ENCODE measurements at regions not wholly inside any gene's neighbourhood (a gene's known extent, or its start where the extent isn't known, plus 50 kb on each side); places are given as distances from the start of the nearest gene placed in this dataset.
A peak's percentile ranks its signal among the peaks of the same experiment; 100 is the strongest.

GRCh38 chr1:29707796-29708195 lies 471.5 kb downstream of the PTPRU start:
- DNase-seq (ENCODE audit: low read depth), result no peak

GRCh38 chr1:29706936-29707335 lies 470.6 kb downstream of the PTPRU start:
- peak; percentile 65 for DNase-seq (ENCODE audit: low read depth)

- DNase-seq (ENCODE audit: low read depth), result no peak
Observed at GRCh38 chr1:29704430-29704829, 468.1 kb downstream of the PTPRU start.

- peak; percentile 42 for DNase-seq (ENCODE audit: low read depth)
Observed at GRCh38 chr1:29703596-29704370, 467.5 kb downstream of the PTPRU start.

GRCh38 chr1:29700491-29700890 lies 464.2 kb downstream of the PTPRU start:
- no peak for DNase-seq (ENCODE audit: low read depth)

- DNase-seq (ENCODE audit: low read depth), result no peak
Observed at GRCh38 chr1:29698626-29699025, 462.3 kb downstream of the PTPRU start.

GRCh38 chr1:29698033-29698432 lies 461.7 kb downstream of the PTPRU start:
- peak; percentile 59 for DNase-seq (ENCODE audit: low read depth)

GRCh38 chr1:29697391-29697780 lies 461.1 kb downstream of the PTPRU start:
- DNase-seq (ENCODE audit: low read depth), result no peak

GRCh38 chr1:29696656-29697390 lies 460.5 kb downstream of the PTPRU start:
- no peak for DNase-seq (ENCODE audit: low read depth)

GRCh38 chr1:29695803-29696202 lies 459.5 kb downstream of the PTPRU start:
- no peak for DNase-seq (ENCODE audit: low read depth)

- no peak for DNase-seq (ENCODE audit: low read depth)
Observed at GRCh38 chr1:29695036-29695435, 458.7 kb downstream of the PTPRU start.

- no peak for DNase-seq (ENCODE audit: low read depth)
Observed at GRCh38 chr1:29691499-29691898, 455.2 kb downstream of the PTPRU start.

GRCh38 chr1:29690156-29690555 lies 453.8 kb downstream of the PTPRU start:
- no peak for DNase-seq (ENCODE audit: low read depth)

- DNase-seq (ENCODE audit: low read depth), result no peak
Observed at GRCh38 chr1:29689372-29690030, 453.2 kb downstream of the PTPRU start.

- DNase-seq (ENCODE audit: low read depth), result peak; percentile 13
Observed at GRCh38 chr1:29688471-29689365, 452.4 kb downstream of the PTPRU start.

- DNase-seq (ENCODE audit: low read depth), result peak; percentile 19
Observed at GRCh38 chr1:29687601-29688244, 451.4 kb downstream of the PTPRU start.

GRCh38 chr1:29687166-29687565 lies 450.8 kb downstream of the PTPRU start:
- peak; percentile 36 for DNase-seq (ENCODE audit: low read depth)

- DNase-seq (ENCODE audit: low read depth), result no peak
Observed at GRCh38 chr1:29686012-29686930, 449.9 kb downstream of the PTPRU start.

- DNase-seq (ENCODE audit: low read depth), result no peak
Observed at GRCh38 chr1:29685387-29685786, 449.1 kb downstream of the PTPRU start.

GRCh38 chr1:29684141-29684540 lies 447.8 kb downstream of the PTPRU start:
- no peak for DNase-seq (ENCODE audit: low read depth)

All from fibroblast of gingiva (primary cell).